ENCODE measurements at regions not wholly inside any gene's neighbourhood (a gene's known extent, or its start where the extent isn't known, plus 50 kb on each side); places are given as distances from the start of the nearest gene placed in this dataset.

- no peak for DNase-seq (ENCODE audit: low spot score)
- no peak for TF ChIP-seq CTCF (IDR thresholded peaks at IDR 0.05; ENCODE audit: borderline replicate concordance, control extremely low read depth, extremely low read depth, insufficient read depth, missing control alignments)
- in situ Hi-C loops (cut with MboI; ENCODE audit: low sequenced_read_pairs, unreplicated experiment), result no loop called here
Measured at GRCh38 chr10:111766464-111766863, 417.1 kb downstream of the GPAM start.

DNA sequence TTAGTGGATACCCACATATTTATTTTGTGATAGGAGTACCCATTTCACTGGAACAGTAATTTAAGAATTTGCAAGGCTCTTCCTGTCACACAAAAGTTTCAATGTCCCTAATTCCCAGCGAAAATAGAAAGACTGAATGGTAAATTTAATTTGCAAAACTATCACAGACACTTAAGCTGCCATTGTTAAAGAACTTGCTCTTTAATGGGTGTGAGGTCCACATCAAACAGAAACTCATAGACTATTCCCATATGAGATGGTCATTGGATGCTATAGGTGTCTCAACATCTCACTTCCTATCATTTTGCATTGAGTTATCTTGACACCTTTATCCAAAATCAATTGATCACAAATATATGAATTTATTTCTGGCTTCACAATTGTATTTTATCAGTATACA lies 415.9 kb downstream of the GPAM start:
- no peak for DNase-seq (ENCODE audit: low spot score)
- no peak for TF ChIP-seq CTCF (IDR thresholded peaks at IDR 0.05; ENCODE audit: borderline replicate concordance, control extremely low read depth, extremely low read depth, insufficient read depth, missing control alignments)
- in situ Hi-C loops (cut with MboI; ENCODE audit: low sequenced_read_pairs, unreplicated experiment), result no loop called here

GRCh38 chr10:111773950-111774349 lies 409.6 kb downstream of the GPAM start:
- TF ChIP-seq CTCF (IDR thresholded peaks at IDR 0.05; ENCODE audit: borderline replicate concordance, control extremely low read depth, extremely low read depth, insufficient read depth, missing control alignments), result no peak
- no peak for DNase-seq (ENCODE audit: low spot score)
- in situ Hi-C loops (cut with MboI; ENCODE audit: low sequenced_read_pairs, unreplicated experiment), result no loop called here

- no peak for TF ChIP-seq CTCF (IDR thresholded peaks at IDR 0.05; ENCODE audit: borderline replicate concordance, control extremely low read depth, extremely low read depth, insufficient read depth, missing control alignments)
- no peak for DNase-seq (ENCODE audit: low spot score)
- in situ Hi-C loops (cut with MboI; ENCODE audit: low sequenced_read_pairs, unreplicated experiment), result no loop called here
Measured at GRCh38 chr10:111774486-111774885, 409.1 kb downstream of the GPAM start.

DNA sequence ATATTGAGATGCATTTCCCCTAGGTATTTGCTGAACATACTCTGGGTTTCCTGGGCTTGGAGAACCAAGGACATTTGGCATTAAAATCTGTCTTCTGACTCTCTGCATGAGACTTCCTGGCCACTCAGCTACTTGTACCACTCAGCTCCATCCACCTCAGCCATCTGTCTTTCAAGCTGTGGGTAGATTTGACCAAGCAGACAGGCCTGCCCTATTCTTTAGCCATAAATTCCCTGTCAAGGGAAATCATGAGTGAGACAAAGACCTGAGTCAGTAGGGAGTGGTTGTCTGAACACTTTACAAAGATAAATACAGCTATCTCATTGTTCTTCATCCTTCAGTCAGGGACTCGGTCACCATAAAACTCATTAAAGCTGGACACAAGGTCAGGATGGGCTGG lies 399.1 kb downstream of the GPAM start:
- in situ Hi-C loops (cut with MboI; ENCODE audit: low sequenced_read_pairs, unreplicated experiment), result no loop called here
- DNase-seq (ENCODE audit: low spot score), result no peak
- no peak for TF ChIP-seq CTCF (IDR thresholded peaks at IDR 0.05; ENCODE audit: borderline replicate concordance, control extremely low read depth, extremely low read depth, insufficient read depth, missing control alignments)

GRCh38 chr10:111784946-111785465 lies 398.6 kb downstream of the GPAM start:
- no peak for DNase-seq (ENCODE audit: low spot score)
- no peak for TF ChIP-seq CTCF (IDR thresholded peaks at IDR 0.05; ENCODE audit: borderline replicate concordance, control extremely low read depth, extremely low read depth, insufficient read depth, missing control alignments)
- in situ Hi-C loops (cut with MboI; ENCODE audit: low sequenced_read_pairs, unreplicated experiment), result no loop called here

DNA sequence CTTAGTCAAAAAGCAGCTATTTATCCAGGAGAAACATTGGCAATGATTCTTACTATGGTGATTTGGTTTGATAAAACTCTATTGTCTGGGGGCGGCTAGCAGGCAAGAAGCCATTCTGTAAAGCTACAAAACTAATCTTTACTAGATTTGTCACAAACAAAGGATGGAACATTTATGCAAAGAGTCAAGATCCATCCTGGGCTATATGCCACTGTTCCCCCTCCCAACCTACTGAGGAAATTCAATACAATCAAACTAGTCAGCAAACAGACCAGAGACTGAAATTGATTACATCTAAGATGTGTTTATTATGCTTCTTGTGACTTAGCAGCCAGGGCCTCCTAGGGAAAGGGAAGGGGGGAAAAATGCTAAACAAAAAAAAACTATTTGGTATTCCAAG lies 397.6 kb downstream of the GPAM start:
- no peak for DNase-seq (ENCODE audit: low spot score)
- no peak for TF ChIP-seq CTCF (IDR thresholded peaks at IDR 0.05; ENCODE audit: borderline replicate concordance, control extremely low read depth, extremely low read depth, insufficient read depth, missing control alignments)
- in situ Hi-C loops (cut with MboI; ENCODE audit: low sequenced_read_pairs, unreplicated experiment), result no loop called here

All from GM13976 (cell line).